Heart right ventricle (tissue), 16 donors: ENCODE measurements at regions not wholly inside any gene's neighbourhood (a gene's known extent, or its start where the extent isn't known, plus 50 kb on each side); places are given as distances from the start of the nearest gene placed in this dataset.

Source experiments
- ATAC-seq, 8 donors: fragments of 200-7000 bp; cut with Tn5 transposase; one replicate each; pipeline ENCODE4 v1.9.1; 2020; ENCODE audit warnings: mild to moderate bottlenecking in 8 of 8, moderate library complexity in 8 of 8, moderate number of reproducible peaks in 1 of 8
- DNase-seq, 2 donors: peaks; one replicate each; pipeline ENCODE4 v3.0.0-alpha.2; 2020
- H3K27ac ChIP-seq, 10 donors: fragments of 200-600 bp; sonication (generic) in 2 of 10; one replicate each; pipeline versions ENCODE4 v1.5.0 to v1.8.0; 2020 to 2022; ENCODE audit warnings: mild to moderate bottlenecking in 3 of 10
- H3K27me3 ChIP-seq, 7 donors: fragments of 200-600 bp; one replicate each; pipeline ENCODE4 v1.8.0; 2021 to 2022; ENCODE audit warnings: mild to moderate bottlenecking in 2 of 7
- H3K36me3 ChIP-seq, 9 donors: fragments of 200-600 bp; sonication (generic) in 1 of 9; one replicate each; pipeline versions ENCODE4 v1.5.0 to v1.8.0; 2020 to 2022; ENCODE audit warnings: mild to moderate bottlenecking in 2 of 9
- H3K4me1 ChIP-seq, 9 donors: fragments of 200-600 bp; sonication (generic) in 1 of 9; one replicate each; pipeline versions ENCODE4 v1.5.0 to v1.8.0; 2020 to 2022; ENCODE audit warnings: mild to moderate bottlenecking in 4 of 9
- H3K4me3 ChIP-seq, 10 donors: fragments of 200-600 bp; sonication (generic) in 2 of 10; one replicate each; pipeline versions ENCODE4 v1.5.0 to v1.8.0; 2020 to 2022; ENCODE audit warnings: mild to moderate bottlenecking in 7 of 10, moderate library complexity in 2 of 10
- H3K9me3 ChIP-seq, 11 donors: fragments of 200-600 bp in 10 of 11; sonication (generic) in 2 of 11; one replicate each; pipeline versions ENCODE4 v1.5.0 to v1.8.0; 2013 to 2022; ENCODE audit warnings: mild to moderate bottlenecking in 2 of 11, control low read depth in 1 of 11, moderate library complexity in 1 of 11
- CTCF ChIP-seq, 9 donors: fragments of 200-600 bp; sonication (generic) in 2 of 9; IDR thresholded peaks; one replicate each; pipeline versions ENCODE4 v1.5.0 to v1.8.0; 2021 to 2022; ENCODE audit warnings: antibody characterized with exemption in 9 of 9, mild to moderate bottlenecking in 5 of 9, moderate library complexity in 1 of 9
- WGBS, 2 donors: extraction: QIAGEN DNeasy Blood & Tissue Kit; methylation state at CpG; one replicate each; pipeline ENCODE4 v1.1.7; 2013; ENCODE audit warnings: inconsistent platforms in 1 of 2; 5-methylcytosine and 5-hydroxymethylcytosine counted together
- intact Hi-C, 10 donors: fragments of 100-400 bp; cut with DNase I; formaldehyde crosslinking; loops; one replicate each; pipeline versions ENCODE4 v1.11.1 to v1.14.2; 2022
- donor health status: Arrhythmogenic right ventricular cardiomyopathy.
- donor health status: ischemic (EF 13 %, LVEDD 7.1; RV severe dilation, severe dysfunction).
- donor health status: healthy with polysubstance abuse.
- donor health status: DM: no; HTN: yes; CAD: no.
- donor health status: DM: no; HTN: no; CAD: no.
- donor health status: ischemic (EF 25% LVEDD 6.9; RV normal size, moderate dysfunction).
- donor health status: ischemic (EF 25% LVEDD 5.7; RV mildly dilated, moderate dysfunction).
- donor health status: healthy.
- donor health status: DM: yes; HTN: yes; CAD: no.
- donor health status: Ischemic cardiomyopathy.
- donor health status: ischemic (EF 35%, LVEDD 5.7; RV mildly dilated, moderate dysfunction).
- donor health status: nonischemic (EF 11% LVEDD 7.7; RV severe dilation, severe dysfunction).
- donor health status: DM: yes; HTN: yes; CAD: no.
- donor health status: PGD.
- donor health status: ischemic (EF 29% LVEDD 5.4; RV normal size, mild dysfunction).
- donor health status: nonischemic (EF 23%, LVEDD 6.1; RV moderate dilation, normal function).

GRCh38 chr5:136808756-136809155 is 443.4 kb upstream of the TRPC7 start:
- WGBS, 2 donors, result 71 to 77% methylated on average over 4 of the region's 4 CpGs
- H3K27me3 ChIP-seq, result no peaks in the 10 kb centered on the region
- intact Hi-C loops, result loop anchor here in 7 of 10 donors (5.0 to 10.0 kb wide), 7 partner anchors 246 to 696 kb away; partner anchors contain the start of gene SPOCK1 (in 2 of the 7)
- no peak for TF ChIP-seq CTCF (IDR thresholded peaks at IDR 0.05)
- DNase-seq, result no peak
- no peak for ATAC-seq
- H3K4me3 ChIP-seq, result no peak overlapping the region
- H3K9me3 ChIP-seq, result no peaks in the 10 kb centered on the region
- peaks cover 0 to 27% (median 19%) of the 10 kb centered on the region in 9 donors for H3K4me1 ChIP-seq
- no peaks in the 10 kb centered on the region for H3K36me3 ChIP-seq
- H3K27ac ChIP-seq, result no peak overlapping the region

- Histone ChIP-seq H3K27me3 (no peaks in the 10 kb centered on the region), H3K27ac (no peak overlapping the region), H3K4me1 (peaks cover 0 to 12% (median 6%) of the 10 kb centered on the region in 9 donors), H3K9me3 (no peaks in the 10 kb centered on the region), H3K4me3 (no peak overlapping the region), H3K36me3 (no peaks in the 10 kb centered on the region)
- intact Hi-C loops, result loop anchor here in 7 of 10 donors (5.0 to 10.0 kb wide), 7 partner anchors 249 to 699 kb away; partner anchors contain the start of gene SPOCK1 (in 2 of the 7)
- no peak for ATAC-seq
- no peak for DNase-seq
- peak in 1 of 9 donors; percentile 6 for TF ChIP-seq CTCF (IDR thresholded peaks at IDR 0.05)
- WGBS, 2 donors, result 91 to 95% methylated on average over 2 of the region's 2 CpGs
These were observed 440.1 kb upstream of the TRPC7 start for GRCh38 chr5:136805466-136805865.

DNA sequence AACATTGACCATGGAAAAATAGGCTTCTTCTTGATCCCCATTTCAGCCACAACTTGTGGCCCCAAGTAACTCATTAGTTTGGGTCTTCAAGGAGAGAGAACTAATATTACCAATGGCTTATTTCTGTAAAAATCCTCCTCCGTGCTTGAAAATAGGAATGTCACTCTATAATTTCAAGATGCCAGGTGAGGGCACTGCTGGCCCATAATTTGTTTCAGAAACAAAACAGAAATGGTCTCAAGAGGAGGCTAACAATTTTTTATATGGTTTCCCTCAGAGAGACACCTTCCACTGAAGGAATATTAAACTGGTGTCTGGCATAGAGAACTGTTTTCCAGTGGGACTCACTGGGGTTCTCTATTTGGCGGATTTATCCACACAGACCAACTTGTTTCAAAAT is 437.0 kb upstream of the TRPC7 start:
- intact Hi-C loops, result loop anchor here (2.0 to 10.0 kb wide), 12 partner anchors 248 to 702 kb away; partner anchors contain the start of gene SPOCK1 (in 6 of the 10)
- Histone ChIP-seq H3K27me3 (no peaks in the 10 kb centered on the region), H3K4me1 (no peaks in the 10 kb centered on the region), H3K36me3 (no peaks in the 10 kb centered on the region), H3K4me3 (no peak overlapping the region), H3K27ac (no peak overlapping the region), H3K9me3 (peaks cover 0 to 3% (median 0%) of the 10 kb centered on the region in 11 donors)
- WGBS, 2 donors, result 41 to 42% methylated on average over 2 of the region's 2 CpGs
- DNase-seq, result no peak
- ATAC-seq, result peak in 2 of 8 donors; percentile 35 to 58
- TF ChIP-seq CTCF (IDR thresholded peaks at IDR 0.05), result peak in 8 of 9 donors; percentile 15 to 64 (median 48)

DNA sequence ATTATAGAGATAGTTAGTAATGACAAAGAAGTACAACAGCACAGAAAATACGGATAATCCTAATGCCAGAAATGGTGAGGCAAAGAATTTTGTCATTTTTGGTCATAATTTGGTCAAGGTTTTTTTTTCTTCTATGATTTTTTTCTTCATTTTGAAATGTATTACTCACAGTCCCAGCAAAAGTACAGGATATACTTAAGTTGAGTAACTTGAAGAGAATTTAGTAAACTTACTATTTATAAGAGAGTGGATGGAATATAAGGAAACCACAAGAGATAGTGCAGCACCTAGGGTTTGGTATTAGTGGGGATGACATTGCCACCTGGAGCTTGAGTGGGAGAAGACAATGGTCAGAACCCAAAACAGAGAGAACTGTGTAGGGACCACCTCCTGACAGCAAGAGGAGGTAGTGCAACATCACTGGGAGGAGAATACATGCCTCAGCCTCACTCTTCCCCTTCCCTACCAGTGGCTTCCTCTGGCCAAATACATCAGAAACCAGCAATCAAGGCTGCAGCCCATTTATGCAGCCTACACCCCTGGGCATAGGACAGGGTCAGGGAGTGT is 434.5 kb upstream of the TRPC7 start:
- peaks cover 0 to 4% (median 0%) of the 10 kb centered on the region in 11 donors for H3K9me3 ChIP-seq
- ATAC-seq (no peak), DNase-seq (no peak)
- no peak overlapping the region for H3K4me3 ChIP-seq
- H3K27ac ChIP-seq, result no peak overlapping the region
- H3K4me1 ChIP-seq, result no peaks in the 10 kb centered on the region
- no peaks in the 10 kb centered on the region for H3K27me3 ChIP-seq
- intact Hi-C loops, result loop anchor here (2.0 to 10.0 kb wide), 12 partner anchors 251 to 707 kb away; partner anchors contain the start of gene SPOCK1 (in 5 of the 10)
- 51 to 74% methylated on average over 1 of the region's 1 CpG for WGBS, 2 donors
- TF ChIP-seq CTCF (IDR thresholded peaks at IDR 0.05), result no peak
- H3K36me3 ChIP-seq, result no peaks in the 10 kb centered on the region
